ENCODE measurements at regions not wholly inside any gene's neighbourhood (a gene's known extent, or its start where the extent isn't known, plus 50 kb on each side); places are given as distances from the start of the nearest gene placed in this dataset.

DNA sequence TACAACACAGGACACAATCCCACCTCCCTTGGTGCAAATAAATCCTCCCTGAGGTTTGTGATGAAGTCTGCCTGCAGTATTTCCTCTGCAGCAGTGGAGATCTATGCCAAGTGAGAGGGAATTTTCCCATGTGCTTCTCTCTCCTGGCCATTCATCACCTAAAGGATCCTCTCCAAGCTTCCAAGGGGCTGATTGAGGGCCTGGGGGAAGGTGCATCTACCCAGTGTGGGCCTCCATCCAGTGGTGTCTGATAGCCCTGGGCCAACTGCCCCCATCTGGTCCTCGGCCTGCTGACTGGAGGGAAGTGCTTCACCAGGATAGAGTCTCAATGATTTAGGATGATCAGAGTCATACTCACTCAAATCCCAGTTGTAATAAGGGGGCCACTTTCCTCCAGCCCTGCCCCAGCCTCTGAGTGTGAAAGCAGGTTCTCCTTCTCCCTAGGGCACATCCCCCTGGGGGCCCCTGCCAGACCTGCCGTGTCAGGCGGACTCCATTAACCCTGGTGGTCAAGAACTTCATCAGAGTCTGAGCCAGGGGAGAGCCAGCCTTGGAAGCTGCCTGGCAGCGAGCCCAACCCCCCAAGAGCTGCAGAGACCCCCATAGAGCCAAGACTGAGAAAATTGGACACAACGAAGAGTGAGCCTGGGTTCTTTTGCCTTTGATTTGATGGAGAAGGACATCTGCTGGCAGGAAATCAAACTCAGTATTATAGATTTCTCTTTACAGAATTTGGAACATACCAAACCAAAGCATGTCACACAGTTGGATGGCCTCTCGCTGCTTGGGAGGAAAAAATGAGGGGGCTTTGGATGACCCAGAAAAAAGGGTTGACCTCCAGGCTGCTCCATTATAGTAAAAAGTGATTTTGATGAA, 509.6 kb downstream of the CMPK2 start:
- H3K27me3 Mint-ChIP-seq (ENCODE audit: low read depth, poor library complexity), result no peaks in the 10 kb centered on the region
- no peak for DNase-seq
- H3K9me3 Mint-ChIP-seq, result peaks cover 2% of the 10 kb centered on the region
- TF ChIP-seq, protein P1, sequence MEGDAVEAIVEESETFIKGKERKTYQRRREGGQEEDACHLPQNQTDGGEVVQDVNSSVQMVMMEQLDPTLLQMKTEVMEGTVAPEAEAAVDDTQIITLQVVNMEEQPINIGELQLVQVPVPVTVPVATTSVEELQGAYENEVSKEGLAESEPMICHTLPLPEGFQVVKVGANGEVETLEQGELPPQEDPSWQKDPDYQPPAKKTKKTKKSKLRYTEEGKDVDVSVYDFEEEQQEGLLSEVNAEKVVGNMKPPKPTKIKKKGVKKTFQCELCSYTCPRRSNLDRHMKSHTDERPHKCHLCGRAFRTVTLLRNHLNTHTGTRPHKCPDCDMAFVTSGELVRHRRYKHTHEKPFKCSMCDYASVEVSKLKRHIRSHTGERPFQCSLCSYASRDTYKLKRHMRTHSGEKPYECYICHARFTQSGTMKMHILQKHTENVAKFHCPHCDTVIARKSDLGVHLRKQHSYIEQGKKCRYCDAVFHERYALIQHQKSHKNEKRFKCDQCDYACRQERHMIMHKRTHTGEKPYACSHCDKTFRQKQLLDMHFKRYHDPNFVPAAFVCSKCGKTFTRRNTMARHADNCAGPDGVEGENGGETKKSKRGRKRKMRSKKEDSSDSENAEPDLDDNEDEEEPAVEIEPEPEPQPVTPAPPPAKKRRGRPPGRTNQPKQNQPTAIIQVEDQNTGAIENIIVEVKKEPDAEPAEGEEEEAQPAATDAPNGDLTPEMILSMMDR (IDR thresholded peaks at IDR 0.05), result no peak
- H3K4me1 Mint-ChIP-seq, result peaks cover 33% of the 10 kb centered on the region
- H3K4me3 Mint-ChIP-seq, result no peak overlapping the region
- no peak overlapping the region for H3K27ac Mint-ChIP-seq
- no peaks in the 10 kb centered on the region for H3K36me3 Mint-ChIP-seq (ENCODE audit: low read depth)

DNA sequence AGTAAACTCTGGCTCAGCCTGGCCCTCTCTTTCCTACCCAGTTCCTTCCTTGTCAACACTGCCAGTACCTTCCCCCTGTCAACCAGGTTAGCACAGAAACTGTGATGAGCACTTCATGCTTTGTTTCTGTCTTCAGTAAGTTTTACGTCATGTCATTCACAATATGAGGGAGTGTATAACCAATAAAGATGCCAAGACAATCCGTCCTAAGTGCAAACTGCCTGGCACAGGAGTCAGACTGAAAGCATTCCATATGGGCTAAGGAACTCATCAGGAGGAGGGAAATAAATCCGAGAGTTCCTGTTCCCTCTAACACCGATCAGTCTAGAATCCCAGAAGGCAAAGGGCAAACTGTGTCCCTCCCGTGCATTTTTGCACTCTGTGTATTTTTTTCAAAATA, 507.2 kb downstream of the CMPK2 start:
- H3K27ac Mint-ChIP-seq, result peak overlapping the region; percentile 7
- TF ChIP-seq, protein P1 (IDR thresholded peaks at IDR 0.05), result no peak
- no peak for DNase-seq
- H3K36me3 Mint-ChIP-seq (ENCODE audit: low read depth), result no peaks in the 10 kb centered on the region
- no peak overlapping the region for H3K4me3 Mint-ChIP-seq
- peaks cover 29% of the 10 kb centered on the region for H3K4me1 Mint-ChIP-seq
- no peaks in the 10 kb centered on the region for H3K27me3 Mint-ChIP-seq (ENCODE audit: low read depth, poor library complexity)
- H3K9me3 Mint-ChIP-seq, result peaks cover 5% of the 10 kb centered on the region

DNA sequence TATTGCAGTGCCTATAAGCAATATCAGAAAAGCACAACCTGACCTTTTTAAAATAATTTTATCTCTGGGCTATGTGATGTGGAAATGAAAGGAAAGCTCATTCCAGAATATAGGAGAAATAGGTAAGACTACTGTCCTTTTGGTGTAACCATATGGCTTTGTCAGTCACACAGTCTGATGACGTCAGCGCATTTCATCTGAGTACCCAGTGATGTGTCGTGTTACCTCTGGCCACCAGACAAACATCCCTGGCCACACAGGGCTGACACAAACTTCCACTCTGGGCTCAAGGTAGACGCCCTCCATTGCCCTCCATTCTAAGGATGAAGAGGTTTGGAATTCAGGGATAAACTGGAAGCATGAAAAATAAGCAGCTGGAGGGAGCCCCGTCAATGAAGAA, 506.7 kb downstream of the CMPK2 start:
- Mint-ChIP-seq H3K4me3 (no peak overlapping the region), H3K27me3 (ENCODE audit: low read depth, poor library complexity) (no peaks in the 10 kb centered on the region), H3K36me3 (ENCODE audit: low read depth) (no peaks in the 10 kb centered on the region), H3K9me3 (peaks cover 5% of the 10 kb centered on the region), H3K27ac (peak overlapping the region; percentile 61), H3K4me1 (peaks cover 25% of the 10 kb centered on the region)
- DNase-seq, result no peak
- TF ChIP-seq, protein P1 (IDR thresholded peaks at IDR 0.05), result no peak

DNA sequence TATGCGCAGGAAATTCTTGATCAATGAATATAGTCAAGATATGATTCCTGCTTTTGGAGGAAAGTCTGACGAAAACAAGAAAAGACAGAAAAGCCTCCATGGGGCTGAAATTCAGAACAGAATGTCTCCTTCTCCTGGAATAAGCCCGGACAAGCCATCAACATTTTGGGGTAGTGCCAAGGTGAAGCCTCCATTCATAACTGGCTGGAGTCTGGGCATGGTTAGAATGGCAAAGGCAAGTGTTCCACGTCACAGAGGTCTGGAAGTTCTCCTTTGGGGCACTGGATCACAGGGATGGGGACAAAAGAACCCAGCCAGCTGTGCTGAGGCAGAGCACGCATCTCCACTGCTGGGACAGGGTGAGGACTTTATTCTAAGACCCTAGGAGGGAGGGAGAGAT, 505.7 kb downstream of the CMPK2 start:
- Mint-ChIP-seq H3K9me3 (peaks cover 5% of the 10 kb centered on the region), H3K4me1 (peaks cover 25% of the 10 kb centered on the region), H3K27me3 (ENCODE audit: low read depth, poor library complexity) (no peaks in the 10 kb centered on the region), H3K27ac (no peak overlapping the region), H3K36me3 (ENCODE audit: low read depth) (no peaks in the 10 kb centered on the region), H3K4me3 (no peak overlapping the region)
- DNase-seq, result no peak
- TF ChIP-seq, protein P1 (IDR thresholded peaks at IDR 0.05), result no peak

DNA sequence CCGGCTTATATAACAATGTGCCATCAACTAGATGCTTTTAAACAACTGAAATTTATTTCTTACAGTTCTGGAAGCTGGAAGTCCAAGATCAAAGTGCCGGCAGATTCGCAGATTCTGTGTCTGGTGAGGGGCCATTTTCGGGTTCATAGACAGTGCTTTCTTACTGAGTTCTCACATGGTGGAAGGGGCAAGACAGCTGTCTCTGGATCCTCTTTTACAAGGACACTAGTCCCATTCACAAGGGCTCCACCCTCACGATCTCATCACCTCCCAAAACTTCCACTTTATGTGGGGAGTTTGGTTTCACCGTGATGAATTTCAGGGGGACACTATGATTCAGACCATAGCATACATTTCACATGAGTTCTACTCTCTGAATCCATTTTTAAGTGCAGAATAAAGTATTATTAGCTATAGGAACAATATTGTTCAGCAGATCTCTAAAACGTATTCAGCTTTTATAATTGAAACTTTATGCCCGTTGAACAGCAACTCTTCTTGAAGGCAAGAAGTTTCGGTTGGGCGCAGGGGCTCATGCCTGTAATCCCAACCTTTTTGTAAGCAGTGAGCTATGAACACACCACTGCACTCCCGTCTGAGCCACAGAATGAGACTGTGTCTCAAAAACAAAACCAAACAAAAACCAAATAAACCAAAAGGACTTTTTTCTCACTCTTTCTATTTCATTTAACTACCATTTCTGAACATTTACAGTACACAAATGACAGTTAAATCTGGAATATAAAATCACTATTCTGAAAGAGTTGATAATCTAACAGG, 502.8 kb downstream of the CMPK2 start:
- H3K4me3 Mint-ChIP-seq, result no peak overlapping the region
- no peak for DNase-seq
- H3K27ac Mint-ChIP-seq, result no peak overlapping the region
- H3K9me3 Mint-ChIP-seq, result peaks cover 5% of the 10 kb centered on the region
- TF ChIP-seq, protein P1 (IDR thresholded peaks at IDR 0.05), result no peak
- H3K4me1 Mint-ChIP-seq, result peaks cover 15% of the 10 kb centered on the region
- no peaks in the 10 kb centered on the region for H3K36me3 Mint-ChIP-seq (ENCODE audit: low read depth)
- H3K27me3 Mint-ChIP-seq (ENCODE audit: low read depth, poor library complexity), result no peaks in the 10 kb centered on the region
